Ishikawa (cell line): ENCODE measurements at regions not wholly inside any gene's neighbourhood (a gene's known extent, or its start where the extent isn't known, plus 50 kb on each side); places are given as distances from the start of the nearest gene placed in this dataset.

Experiments used
- CEBPB ChIP-seq: IDR thresholded peaks from 2 replicates; pipeline ENCODE4 v1.6.1; 2012
- CREB1 ChIP-seq: IDR thresholded peaks from 2 replicates; pipeline ENCODE4 v1.6.1; 2012; ENCODE audit warnings: low read depth
- EGR1 ChIP-seq: IDR thresholded peaks from 2 replicates; pipeline ENCODE4 v1.6.1; 2012
- EP300 ChIP-seq: IDR thresholded peaks from 2 replicates; pipeline ENCODE4 v1.6.1; 2012; ENCODE audit warnings: borderline replicate concordance
- FOXM1 ChIP-seq: IDR thresholded peaks from 2 replicates; pipeline ENCODE4 v1.6.1; 2012; ENCODE audit warnings: low read depth, borderline replicate concordance
- NFIC ChIP-seq: IDR thresholded peaks from 2 replicates; pipeline ENCODE4 v1.6.1; 2012
- RAD21 ChIP-seq: IDR thresholded peaks from 2 replicates; pipeline ENCODE4 v1.6.1; 2012; ENCODE audit warnings: low read depth
- TAF1 ChIP-seq: IDR thresholded peaks from 2 replicates; pipeline ENCODE4 v1.6.1; 2012; ENCODE audit warnings: low read depth, mild to moderate bottlenecking
- TCF12 ChIP-seq: IDR thresholded peaks from 2 replicates; pipeline ENCODE4 v1.6.1; 2012; ENCODE audit warnings: low read depth
- TEAD4 ChIP-seq: IDR thresholded peaks from 2 replicates; pipeline ENCODE4 v1.6.1; 2012
- USF1 ChIP-seq: IDR thresholded peaks from 2 replicates; pipeline ENCODE4 v1.6.1; 2012
- YY1 ChIP-seq: IDR thresholded peaks from 2 replicates; pipeline ENCODE4 v1.6.1; 2012; ENCODE audit warnings: low read depth
- ZBTB7A ChIP-seq: IDR thresholded peaks from 2 replicates; pipeline ENCODE4 v1.6.1; 2012; ENCODE audit warnings: low read depth
- TF ChIP-seq, protein P1 (sequence below): IDR thresholded peaks from 2 replicates; pipeline ENCODE4 v1.6.1; 2012; ENCODE audit warnings: low read depth, mild to moderate bottlenecking
- TF ChIP-seq, protein P2 (sequence below): IDR thresholded peaks from 2 replicates; pipeline ENCODE4 v1.6.1; 2012

DNA sequence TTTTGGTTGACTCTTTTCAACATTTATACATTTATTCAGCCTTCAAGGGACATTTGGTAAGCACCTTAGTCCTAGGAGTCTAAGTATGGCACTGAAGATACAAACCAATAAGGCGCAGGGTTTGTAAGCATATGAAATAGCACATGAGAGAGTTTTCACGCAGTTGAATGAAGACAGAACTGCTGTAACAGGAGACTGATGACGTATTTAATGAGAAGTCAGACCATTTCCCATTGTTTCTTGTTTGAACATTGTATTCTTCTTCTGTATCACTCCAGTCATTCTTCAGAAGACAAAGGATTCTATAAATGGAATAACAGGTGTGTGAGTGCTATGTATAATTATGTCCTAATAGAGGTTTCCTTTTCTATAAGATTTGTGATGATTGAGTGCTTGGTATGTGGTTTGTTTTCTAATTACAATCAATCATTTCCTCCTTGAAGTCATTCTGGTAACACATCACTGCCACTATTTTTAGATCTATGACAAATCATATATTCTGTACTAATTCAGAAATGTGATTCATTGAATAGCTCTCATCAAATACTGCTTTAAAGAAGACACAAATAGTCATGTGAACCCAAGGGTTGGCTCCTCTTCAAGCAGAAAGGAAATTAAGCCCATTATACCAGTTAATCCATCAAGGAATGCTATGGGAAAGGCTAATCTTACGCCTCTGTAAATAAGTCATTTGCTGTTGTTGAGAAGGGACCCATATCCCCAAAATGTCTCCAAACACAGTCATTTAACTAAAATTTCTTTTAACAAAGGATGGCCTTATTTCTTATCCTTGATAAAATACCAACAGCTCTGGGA, 222.8 kb upstream of the NBEA start:
- TF ChIP-seq ZBTB7A = no peak
- no peak for TF ChIP-seq CREB1
- TF ChIP-seq RAD21 = no peak
- no peak for TF ChIP-seq TEAD4
- TF ChIP-seq, protein P1, sequence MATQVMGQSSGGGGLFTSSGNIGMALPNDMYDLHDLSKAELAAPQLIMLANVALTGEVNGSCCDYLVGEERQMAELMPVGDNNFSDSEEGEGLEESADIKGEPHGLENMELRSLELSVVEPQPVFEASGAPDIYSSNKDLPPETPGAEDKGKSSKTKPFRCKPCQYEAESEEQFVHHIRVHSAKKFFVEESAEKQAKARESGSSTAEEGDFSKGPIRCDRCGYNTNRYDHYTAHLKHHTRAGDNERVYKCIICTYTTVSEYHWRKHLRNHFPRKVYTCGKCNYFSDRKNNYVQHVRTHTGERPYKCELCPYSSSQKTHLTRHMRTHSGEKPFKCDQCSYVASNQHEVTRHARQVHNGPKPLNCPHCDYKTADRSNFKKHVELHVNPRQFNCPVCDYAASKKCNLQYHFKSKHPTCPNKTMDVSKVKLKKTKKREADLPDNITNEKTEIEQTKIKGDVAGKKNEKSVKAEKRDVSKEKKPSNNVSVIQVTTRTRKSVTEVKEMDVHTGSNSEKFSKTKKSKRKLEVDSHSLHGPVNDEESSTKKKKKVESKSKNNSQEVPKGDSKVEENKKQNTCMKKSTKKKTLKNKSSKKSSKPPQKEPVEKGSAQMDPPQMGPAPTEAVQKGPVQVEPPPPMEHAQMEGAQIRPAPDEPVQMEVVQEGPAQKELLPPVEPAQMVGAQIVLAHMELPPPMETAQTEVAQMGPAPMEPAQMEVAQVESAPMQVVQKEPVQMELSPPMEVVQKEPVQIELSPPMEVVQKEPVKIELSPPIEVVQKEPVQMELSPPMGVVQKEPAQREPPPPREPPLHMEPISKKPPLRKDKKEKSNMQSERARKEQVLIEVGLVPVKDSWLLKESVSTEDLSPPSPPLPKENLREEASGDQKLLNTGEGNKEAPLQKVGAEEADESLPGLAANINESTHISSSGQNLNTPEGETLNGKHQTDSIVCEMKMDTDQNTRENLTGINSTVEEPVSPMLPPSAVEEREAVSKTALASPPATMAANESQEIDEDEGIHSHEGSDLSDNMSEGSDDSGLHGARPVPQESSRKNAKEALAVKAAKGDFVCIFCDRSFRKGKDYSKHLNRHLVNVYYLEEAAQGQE = no peak
- TF ChIP-seq CEBPB = no peak
- TF ChIP-seq TAF1 = no peak
- TF ChIP-seq EGR1 = no peak
- no peak for TF ChIP-seq FOXM1
- no peak for TF ChIP-seq EP300
- no peak for TF ChIP-seq TCF12
- TF ChIP-seq, protein P2, sequence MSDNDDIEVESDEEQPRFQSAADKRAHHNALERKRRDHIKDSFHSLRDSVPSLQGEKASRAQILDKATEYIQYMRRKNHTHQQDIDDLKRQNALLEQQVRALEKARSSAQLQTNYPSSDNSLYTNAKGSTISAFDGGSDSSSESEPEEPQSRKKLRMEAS = no peak
- no peak for TF ChIP-seq YY1
- TF ChIP-seq NFIC = no peak
- no peak for TF ChIP-seq USF1

DNA sequence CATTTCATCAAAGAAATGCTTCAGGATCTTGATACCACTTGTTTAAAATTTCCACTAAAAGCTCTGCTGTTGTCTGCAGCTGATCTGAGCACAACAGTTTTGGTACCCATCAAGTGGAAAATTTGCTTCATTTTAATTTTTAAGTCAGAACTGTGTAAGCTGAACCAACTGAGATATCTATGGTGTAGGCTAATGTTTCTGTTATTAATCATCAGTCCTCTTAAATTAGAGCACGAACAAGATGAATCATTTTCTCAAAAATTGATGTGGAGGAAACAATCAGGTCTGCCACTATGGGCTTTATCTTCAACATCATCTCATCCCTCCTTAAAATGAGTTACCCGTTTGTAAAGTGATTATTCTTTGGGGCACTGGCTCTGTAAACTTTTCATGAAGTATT, 221.5 kb upstream of the NBEA start:
- TF ChIP-seq CEBPB (no peak), NFIC (no peak), CREB1 (no peak), EP300 (no peak), YY1 (no peak), ZBTB7A (no peak), FOXM1 (no peak), TCF12 (no peak), USF1 (no peak), RAD21 (no peak), EGR1 (no peak)
- TF ChIP-seq, protein P1 = no peak

DNA sequence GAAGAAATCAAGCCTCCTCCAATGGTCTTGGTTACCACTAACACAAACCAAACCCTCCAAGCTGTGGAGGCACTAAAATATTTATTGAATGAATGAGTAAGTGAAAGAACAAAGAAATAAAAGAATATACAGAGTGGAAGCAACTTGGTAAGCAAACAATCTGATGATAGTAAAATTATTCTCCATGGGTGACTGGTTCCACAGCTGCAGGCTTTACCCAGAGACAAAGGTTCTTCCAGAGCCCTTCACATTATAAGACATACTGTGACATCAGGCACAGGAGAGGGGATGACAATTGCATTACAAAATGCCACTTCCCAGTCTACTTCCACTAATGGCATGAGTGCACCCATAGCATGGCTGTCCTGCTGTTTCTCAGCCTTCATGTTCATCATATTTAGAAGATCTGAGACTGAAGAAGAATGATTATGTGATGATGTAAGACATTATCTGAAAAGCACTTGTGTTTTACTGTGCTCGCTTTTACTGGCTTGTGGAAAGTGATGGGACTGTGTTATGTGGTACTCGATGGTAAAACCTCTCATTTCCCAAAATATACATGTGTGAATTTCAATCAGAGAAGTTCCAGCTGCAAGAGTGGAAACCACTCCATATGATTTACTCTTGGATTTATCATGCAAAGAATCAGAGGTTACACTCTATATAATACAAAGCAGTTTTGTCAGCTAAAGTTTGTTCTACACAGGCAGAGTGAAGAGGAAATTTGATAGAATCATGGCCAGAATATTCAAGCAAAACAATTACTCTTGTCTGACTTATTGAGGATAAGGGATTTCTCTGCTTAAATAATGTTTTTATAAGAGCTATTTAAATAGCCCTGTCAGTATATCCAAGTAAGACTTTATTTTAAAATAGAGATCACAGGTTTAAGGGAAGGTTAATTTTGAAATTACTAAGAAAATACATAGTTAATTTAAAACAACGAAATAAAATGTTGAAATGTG, 220.2 kb upstream of the NBEA start:
- TF ChIP-seq YY1 (no peak), CEBPB (no peak), EGR1 (no peak), NFIC (no peak), TEAD4 (no peak), CREB1 (no peak), TCF12 (no peak), USF1 (no peak), FOXM1 (no peak)
- TF ChIP-seq, protein P1 = no peak
